HG02678 (cell line): ENCODE measurements at regions not wholly inside any gene's neighbourhood (a gene's known extent, or its start where the extent isn't known, plus 50 kb on each side); places are given as distances from the start of the nearest gene placed in this dataset.
"Not testable (repeated sequence)": the region's sequence is repeated elsewhere in the genome, so short reads cannot be mapped to it uniquely, and the experiment has no call there.

Experiments used
- ATAC-seq: cut with Tn5 transposase; IDR thresholded peaks from one replicate; pipeline ENCODE4 v1.9.1; 2021; ENCODE audit warnings: mild to moderate bottlenecking, moderate library complexity; ENCODE audit not compliant: unreplicated experiment

DNA sequence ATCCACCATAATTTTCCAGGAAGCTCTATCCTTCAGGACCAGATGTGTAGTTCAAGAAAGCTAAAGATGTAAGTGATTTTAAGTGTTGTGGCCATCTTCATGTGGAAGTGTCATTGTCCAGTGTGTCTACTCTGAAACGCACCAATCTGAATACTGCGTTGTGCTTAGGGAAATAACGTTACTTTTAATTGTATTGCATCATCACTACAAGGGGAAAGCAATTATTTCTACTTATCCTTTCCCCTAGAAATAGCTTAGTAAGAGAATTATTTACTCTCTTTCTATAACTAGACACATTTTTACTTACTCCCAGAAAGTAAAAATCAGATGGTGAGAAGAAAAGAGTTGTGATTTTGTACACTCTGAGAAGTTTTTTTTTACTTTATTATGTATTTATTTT, 102.4 kb upstream of the DLGAP1 start:
- no peak for ATAC-seq

DNA sequence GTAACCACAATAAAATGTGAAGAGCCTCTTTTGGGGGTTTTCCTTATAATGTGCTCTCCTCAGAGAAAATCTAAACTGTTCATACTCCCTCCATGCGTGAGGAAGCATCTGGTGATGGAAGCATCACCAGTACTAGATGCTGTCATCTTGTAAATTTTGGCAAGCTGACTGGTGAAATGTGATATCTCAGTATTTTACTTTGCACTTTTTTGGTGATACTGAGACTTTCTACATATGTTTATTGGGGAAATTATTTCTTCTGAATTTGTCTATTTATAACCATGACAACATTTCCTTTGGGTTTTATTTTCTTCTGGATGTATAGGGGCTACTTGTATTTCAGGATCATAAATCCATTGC, 95.9 kb upstream of the DLGAP1 start:
- ATAC-seq: no peak

DNA sequence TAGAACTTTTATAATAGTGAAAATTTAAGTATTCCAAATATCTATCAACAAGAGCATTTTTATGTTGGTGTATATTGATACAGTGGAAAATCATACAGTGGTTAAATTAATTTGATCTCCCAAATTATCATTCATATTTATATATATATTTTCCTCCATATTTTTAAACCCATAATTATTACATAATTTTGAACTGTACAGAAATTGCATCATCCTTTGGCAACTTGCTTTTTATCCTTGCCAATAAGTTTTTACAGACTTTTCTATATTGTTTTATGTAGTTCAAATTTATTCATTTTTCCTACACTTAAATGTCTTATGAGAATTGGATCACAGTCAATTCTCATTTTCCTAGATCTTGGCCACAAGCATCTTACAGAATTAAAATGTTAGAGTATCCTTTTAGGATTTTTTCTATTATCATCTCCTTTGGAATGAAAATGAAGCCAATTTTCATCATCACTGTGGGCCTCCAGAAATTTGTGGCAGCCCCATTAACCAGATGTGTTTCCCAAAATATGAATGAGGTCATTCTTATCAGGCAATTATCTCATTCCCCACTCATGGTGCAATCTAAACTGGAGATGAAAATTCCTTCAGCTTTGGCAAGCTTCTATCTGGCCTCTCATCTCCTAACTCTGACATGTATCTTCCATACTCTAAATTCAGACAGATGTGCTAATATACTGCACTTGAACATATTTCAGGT, 94.2 kb upstream of the DLGAP1 start:
- ATAC-seq: no peak

DNA sequence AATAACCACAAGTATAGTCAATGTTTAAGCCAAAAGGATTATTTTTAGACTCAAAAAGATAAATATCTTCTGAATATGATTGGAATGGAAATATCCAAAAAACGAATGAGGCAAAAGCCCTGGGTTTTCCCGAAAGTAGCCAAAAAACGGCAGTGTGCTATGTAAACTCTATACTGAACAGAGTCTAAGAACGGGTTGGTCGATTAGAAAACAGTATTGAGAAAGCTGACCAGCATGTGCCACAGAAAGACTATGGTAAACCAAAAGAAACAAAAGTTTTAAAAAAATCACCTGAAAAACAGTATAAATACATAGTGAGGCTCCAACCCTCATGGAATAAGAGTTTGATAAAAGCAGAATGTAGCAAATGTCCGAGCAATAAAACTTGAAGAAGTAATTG, 92.0 kb upstream of the DLGAP1 start:
- ATAC-seq: no peak

DNA sequence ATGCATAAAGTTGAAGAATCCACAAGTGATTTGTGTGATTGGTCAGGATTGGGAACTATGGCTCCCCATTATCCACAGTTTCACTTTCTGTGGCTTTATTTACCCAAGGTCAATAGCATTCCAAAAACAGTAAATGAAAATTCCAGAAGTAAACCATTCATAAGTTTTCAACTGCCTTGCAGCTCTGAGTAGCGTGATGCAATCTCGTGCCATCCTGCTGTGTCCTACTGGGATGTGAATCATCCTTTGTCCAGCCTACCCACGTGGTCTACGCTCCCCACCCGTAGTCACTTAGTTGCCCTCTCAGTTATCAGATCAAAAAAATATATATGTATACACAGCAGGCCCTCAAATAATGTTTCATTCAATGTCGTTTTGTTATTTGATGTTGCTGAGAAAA, 89.0 kb upstream of the DLGAP1 start:
- ATAC-seq: no peak

DNA sequence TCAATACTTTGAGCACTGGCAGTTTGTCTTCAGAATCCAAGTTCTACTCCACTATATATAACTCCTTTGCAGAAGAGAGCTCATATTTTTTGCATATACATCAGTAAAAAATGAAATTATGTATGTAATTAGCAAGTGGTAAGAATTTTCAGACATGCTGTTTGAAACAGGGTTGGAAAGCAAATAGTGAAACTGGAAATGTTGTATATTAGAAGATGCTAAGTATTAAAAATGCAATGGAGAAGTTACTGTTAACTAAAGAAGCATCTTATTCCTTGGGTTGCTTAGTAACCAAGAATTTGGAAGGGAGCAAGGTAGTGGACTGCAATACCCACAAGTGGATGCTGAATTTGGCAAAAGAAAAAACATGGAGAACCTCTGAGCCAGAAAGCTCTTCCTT, 88.6 kb upstream of the DLGAP1 start:
- ATAC-seq: no peak

DNA sequence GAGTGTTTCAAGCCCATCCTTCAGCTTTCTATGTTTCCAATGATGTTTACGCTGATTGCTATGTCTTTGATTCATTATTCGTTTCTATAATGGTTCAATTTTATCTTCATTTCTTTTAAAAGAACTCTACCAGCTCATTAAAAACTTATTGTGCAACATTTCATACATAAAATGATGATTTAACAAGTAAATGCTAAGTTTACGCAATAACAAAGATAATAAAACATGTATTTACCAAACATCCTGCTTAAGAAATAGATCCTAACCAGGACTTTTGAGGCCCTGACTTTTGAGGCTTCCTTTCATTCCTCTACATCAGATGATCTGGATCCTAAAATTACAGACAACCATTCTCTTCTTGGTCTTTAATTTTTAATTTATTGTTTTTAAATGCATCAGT, 86.5 kb upstream of the DLGAP1 start:
- no peak for ATAC-seq

DNA sequence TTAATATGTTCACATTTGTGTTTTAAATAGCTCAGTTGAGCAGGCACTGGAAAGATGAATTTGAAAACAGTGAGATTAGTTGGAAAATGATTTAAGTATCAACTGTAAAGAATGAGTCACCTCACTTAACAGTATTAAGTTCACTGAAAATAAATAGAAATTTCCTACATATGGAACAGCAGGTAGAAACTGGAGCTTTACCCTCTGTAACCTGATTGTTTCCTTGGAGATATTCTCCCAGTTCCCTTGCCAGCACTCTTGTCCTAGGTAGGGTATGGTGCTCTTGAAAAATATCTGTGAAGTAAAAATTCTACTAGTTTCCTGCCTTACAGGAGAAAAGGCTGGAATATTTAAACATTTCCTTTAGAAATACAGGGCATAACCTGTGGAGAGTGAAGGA, 81.3 kb upstream of the DLGAP1 start:
- no peak for ATAC-seq

DNA sequence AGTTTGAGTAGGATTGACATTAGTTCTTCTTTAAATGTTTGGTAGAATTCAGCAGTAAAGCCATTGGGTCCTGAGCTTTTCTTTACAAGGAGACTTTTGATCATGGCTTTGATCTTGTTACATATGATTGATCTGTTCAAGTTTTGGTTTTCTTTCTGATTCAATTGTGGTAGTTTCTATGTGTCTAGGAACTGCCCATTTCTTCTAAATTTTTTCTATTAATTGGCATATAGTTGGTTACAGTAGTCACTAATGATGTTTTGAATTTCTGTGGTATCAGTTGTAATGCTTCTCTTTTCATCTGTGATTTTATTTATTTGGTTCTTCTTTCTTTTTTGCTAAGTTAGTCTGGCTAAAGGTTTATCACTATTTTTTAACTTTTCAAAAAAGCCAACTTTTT, 73.3 kb upstream of the DLGAP1 start:
- ATAC-seq: no peak

DNA sequence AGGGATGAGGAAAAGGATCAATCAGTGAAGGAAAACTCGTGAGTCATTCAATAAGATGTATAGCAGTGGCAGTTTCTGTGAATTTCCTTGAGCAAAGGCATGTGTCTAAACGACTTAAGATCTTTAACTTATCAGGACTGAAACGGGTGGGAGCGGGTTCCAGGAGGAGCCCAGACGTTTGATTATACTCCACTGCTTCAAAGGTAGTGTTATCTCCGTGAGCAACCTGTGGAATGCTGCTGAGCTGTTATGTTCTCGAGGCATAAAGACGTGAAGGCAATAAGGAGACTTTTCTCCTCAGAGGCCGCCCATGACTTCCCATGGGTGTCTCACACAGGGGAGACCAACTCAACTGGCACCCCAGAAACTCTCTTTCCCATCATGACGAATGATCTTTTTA, 72.7 kb upstream of the DLGAP1 start:
- not testable (repeated sequence) for ATAC-seq

DNA sequence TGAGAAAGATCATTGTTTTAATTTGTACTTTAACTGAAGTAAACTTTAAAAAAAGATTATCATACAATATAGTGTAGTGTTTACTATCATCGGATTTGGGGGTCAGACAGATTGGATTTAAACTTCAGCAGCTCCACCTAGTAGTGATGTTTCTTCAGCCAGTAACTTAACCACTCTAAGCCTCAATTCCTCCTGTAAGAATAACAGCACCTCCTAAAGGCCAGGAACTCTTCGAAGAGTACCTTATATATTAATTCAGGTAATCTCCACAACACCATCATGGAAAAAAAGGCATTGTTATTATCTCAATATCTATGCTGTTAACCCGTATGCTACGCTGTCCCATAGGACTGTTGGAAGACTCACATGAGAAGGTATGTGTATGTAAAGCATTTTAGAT, 69.0 kb upstream of the DLGAP1 start:
- no peak for ATAC-seq

DNA sequence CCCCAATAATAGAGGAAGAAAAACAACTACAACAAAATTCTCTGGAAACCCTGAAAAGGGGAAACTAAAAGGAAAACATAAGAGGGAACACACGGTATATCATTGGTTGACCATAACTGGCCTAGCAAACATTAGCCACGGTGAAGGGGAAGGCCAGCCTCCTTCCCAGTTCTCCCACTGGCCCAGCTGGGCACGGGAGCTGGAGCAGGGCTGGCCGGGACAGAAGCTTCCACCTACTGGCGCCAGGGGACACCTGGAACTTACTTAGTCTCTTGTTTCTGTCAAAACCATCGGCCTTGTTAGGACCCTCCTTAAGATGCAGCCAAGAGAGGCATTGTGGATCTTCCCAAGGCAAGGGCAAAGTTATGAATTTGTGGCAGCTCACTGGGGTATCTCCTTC, 56.1 kb upstream of the DLGAP1 start:
- no peak for ATAC-seq

DNA sequence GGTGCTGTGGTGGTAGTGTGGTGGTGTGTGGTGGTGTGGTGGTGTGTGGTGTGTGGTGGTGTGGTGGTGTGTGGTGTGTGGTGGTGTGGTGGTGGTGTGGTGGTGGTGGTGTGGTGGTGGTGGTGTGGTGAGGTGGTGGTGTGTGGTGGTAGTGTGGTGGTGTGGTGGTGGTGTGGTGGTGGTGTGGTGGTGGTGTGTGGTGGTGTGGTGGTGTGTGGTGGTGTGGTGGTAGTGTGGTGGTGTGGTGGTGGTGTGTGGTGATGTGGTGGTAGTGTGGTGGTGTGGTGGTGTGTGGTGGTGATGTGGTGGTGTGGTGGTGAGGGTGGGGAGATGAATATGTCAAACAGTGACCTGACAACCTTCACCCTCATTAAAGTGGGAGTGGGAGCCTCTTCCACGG, 55.6 kb upstream of the DLGAP1 start:
- no peak for ATAC-seq

DNA sequence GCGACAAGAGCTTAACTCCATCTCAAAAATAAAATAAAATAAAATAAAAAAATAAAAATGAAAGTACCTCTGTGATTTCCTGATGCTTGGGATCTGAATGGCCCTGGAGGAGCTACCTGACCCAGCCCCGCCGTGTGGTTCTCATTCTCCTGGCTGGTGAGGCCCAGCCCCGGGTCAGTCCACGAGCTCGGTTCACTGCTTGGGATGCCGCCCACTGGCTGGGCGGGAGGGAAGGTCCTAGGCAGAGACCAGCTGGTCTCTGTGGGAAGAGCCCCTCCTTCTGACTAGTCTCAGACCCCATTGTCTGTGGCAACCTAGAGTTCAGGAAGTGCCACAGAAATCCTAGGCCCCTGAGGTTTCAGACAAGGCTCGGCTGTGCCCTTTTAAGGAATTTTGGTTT, 55.1 kb upstream of the DLGAP1 start:
- no peak for ATAC-seq
